ENCODE measurements at regions not wholly inside any gene's neighbourhood (a gene's known extent, or its start where the extent isn't known, plus 50 kb on each side); places are given as distances from the start of the nearest gene placed in this dataset.
A peak's percentile ranks its signal among the peaks of the same experiment; 100 is the strongest.

DNA sequence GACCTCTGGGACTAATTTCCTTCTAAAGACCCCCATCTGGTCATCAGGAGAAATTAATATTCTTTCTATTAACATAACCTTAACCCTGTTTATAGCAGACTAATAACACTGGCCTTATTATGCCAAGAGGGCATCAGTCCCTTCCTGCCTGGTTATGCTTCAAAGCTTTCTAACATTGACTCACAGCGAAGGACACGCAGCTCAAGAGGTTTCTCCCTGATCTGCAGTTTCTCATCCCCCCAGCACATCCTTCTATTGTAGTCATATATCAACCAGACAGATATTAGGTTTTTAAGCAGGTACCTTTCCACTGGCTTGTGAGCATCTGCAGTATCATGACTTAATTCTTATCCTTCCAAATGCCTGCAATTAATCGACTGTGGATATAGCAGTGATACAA, 100.0 kb upstream of the CXCR4 start:
- no peak for DNase-seq (ENCODE audit: low read depth in 2 of 2)

DNA sequence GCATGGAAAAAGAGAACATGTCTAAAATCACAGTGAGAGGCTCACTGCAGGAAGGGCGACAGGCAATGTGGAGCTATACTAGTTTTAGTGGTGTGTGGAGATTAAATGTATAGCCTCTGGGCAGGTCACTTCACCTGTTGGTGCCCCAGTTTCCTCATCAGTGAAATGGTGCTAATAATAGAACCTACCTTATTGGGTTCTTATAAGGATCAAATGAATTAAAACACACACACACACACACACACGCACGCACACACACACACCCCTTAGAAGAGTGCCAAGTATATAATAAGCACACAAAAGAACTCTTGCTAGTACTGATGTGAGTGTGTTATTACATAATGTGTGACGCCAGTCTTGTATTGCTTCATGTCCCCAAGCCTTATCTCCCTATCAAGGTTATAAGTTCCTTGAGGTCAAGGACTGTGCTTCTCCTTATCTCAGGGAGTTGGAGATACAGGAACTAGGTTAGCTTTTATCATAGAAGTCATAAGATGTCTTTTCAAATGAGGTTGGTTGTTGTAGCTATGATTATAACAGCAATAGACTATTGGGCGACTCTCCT, 98.0 kb upstream of the CXCR4 start:
- no peak for DNase-seq (ENCODE audit: low read depth in 2 of 2)

DNA sequence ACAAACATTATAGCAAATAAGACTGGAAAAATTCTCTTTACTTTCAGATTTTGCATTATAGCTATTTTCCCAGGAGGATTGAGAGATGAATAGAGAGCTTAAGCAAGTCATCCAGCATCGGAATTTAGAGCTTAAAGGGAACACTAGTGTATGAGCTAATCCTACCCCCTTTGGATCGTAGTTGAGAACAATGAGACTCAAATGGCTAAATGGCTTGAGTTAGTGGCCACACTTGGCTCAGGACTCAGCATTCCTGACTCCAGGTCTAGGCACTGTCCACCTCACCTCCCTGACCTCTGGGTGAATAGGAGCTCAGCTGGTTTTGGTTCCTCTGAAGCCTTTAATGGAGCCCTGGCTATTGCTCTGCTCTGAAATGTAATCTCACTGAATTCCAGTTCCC, 97.5 kb upstream of the CXCR4 start:
- DNase-seq (ENCODE audit: low read depth in 2 of 2) = no peak

DNA sequence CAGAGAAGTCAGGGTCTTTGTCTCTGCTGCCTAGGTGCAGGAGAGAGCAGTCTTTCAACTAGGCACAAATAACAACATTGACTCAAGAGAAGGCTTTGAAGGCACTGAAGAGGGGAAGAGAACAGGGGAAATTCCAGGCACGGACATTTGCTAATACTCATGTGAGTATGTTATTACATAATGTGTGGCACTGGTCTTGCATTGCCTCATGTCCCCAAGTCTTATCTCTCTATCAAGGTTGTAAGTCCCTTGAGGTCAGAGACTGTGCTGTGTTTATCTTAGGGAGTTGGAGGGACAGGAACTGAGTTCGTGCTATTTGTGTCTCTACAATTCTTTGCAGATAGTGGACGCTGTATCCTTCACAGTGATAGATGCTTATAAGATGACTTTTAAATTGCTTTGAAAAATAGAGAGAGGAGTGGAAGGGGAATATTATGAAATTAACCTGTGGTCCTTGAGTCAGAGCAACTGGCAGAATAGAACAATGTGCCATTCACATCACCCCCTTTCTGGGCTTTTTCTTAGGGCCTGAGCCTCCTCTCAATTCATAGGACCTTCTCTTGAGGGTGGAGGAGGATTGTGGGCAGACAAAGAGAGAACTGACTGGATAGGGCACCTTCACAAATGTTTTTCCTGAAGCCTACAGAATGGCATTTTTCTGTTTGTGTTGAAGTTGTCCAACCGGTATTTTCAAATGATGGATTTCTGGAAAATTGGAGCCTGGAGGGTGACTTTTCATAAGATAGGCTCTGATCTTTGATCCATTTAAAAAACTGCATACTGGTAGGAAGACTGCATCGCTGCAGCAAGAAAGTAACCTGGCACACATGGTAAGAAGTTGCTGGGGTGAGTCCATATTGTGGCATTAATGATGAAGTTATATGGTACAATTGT, 96.6 kb upstream of the CXCR4 start:
- no peak for DNase-seq (ENCODE audit: low read depth in 2 of 2)

DNA sequence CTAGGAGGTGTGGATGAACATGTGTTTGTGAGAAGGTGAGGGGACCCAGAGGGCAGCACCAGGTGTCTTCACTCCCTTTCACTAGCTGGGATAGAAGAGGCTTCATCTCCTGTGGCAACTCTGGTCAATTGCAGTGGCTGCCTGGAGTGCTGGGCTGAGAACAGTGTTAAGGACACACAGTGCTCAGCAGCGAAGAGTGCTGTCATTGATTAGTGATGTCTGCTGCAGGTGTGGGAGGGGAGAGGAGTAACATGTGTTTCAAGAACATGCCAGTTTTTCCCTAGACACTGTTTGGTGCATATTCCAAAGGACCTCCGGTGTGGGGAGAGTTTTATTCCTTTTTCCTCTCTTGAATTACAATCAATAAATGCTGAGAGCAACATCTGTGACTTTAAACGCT, 95.9 kb upstream of the CXCR4 start:
- no peak for DNase-seq (ENCODE audit: low read depth in 2 of 2)

DNA sequence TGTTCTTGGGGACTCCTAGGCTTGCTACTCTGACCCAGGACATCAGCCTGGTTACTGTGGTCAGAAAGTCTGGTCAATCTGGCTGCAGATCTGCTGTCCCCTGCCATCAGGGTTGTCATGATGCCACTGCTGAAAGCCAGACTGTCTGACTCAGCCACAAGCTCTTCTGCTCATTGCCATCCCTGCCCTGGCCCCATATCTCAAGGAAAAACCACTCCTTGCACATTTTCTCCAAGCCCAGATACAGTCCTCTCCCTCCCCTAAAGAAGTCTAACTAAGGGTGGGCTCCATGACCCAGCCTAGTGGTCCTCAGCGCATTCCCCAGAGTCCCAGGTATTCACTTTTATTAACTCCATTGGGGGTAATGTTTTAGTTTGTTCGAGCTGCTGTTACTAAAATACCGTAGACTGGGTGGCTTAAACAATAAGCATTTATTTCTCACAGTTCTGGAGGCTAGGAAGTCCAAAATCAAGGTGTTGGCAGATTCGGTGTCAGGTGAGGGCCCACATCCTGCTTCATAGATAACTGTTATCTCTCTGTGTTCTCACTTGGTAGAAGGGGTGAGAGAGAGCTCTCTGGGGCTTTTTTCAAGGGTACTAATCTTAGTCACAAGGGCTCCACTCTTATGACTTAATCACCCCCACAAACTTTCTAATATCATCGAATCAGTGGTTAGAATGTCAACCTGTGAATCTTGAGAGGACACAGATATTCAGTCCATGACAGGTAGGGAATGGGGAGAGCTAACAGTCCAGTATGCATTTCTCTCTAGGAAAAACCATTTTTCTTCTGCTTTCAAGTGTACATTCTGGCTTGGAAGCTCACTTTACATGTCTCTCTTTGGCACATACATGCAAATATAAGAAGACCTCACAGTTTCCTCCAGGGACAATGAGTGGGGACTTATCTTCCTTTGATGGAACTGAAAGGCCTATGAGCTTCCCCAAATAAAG, 94.8 kb upstream of the CXCR4 start:
- DNase-seq (ENCODE audit: low read depth in 2 of 2) = no peak

DNA sequence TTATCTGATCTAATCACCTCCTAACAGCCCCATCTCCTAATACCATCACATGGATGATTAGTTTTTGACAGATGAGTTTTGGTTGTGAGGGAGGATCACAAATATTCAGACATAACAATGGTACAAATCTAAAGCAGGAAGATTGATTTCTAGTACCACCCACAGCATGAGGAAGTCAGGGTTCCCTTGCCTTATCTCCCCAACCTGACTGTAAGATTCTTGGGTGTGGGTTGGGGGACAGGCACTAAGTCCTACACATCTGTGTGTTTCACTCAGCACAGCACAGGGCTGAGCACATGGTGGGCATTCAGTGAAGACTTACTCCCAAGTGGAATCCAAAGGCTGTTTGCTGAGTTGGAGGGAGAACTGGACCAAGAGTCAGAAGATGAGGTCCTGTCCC, 93.8 kb upstream of the CXCR4 start:
- no peak for DNase-seq (ENCODE audit: low read depth in 2 of 2)

DNA sequence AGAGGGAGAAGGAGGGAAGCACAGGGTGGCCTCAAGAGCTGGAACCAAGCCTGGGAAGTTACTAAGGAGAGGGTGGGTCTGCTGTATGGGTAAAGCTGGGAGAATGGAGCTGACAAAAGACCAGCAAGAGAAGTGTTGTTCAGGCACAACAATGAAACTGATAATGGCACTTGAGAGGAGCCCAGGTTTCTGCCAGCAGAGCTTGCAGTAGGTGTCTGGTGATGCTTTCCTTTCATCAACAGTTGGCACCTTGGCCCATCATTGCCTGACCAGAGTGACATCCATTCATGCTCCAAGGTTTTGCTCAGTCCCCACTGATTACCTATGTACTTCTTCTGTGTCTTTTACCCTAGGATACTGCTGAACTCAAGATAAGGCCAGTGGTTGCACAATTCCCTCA, 92.9 kb upstream of the CXCR4 start:
- DNase-seq (ENCODE audit: low read depth in 2 of 2) = no peak

DNA sequence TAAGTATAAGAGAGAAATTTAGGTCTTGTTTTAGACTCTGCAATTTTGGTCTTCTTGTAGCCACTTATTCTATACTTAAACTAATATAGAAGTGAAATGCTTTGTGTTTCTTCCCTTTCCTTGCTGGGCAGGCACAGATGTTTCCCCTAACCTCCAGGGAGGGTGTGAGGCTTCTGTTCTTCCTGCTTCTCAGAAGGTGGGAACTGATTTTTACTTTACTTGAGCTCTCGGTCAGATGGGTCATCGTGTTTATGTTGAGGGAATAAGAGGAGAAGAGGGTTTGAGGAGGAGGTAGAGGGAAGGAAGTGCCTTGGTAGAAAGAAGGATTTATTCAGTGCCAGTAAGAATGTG, 92.5 kb upstream of the CXCR4 start:
- DNase-seq (ENCODE audit: low read depth in 2 of 2) = no peak

DNA sequence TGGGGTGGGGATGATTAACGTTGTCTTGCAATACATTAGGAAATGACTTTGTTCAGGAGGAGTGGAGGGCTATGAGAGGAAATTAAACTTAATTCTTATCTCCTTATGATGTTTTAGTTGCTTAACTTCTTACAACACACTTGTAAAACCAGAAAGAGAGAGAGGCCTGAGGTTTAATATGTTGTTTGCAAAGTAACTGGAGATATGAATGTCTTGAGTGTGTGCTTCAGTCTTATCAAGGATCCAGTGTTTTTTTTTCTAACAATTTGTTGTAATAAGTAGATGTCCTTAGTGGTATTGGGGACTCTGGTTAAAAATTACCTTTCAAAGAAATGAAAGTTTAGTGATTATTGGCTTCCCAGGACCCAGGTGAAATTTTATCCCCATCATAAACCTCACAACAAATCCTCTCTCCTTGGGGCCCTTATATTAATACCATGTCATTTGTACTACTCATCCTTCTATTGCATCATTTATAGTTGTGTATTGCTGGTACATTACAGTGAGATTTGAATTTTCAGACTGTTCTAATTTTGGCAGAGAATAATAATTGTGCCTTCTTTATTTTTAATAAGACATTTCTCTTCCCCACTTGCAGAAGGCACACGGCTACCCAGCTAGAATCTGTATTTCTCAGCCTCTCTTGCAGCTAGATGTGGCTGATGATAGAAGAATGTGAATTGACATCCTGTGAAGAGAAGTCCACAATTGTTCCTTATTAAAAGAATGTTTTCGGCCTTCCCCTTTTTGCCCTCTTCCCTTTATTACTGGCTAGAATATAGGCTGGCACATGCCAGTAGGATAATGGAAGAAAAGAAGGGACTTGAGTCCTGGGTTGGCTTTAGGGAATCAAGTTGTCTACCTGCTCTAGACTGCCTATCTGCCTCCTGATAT, 91.9 kb upstream of the CXCR4 start:
- no peak for DNase-seq (ENCODE audit: low read depth in 2 of 2)

DNA sequence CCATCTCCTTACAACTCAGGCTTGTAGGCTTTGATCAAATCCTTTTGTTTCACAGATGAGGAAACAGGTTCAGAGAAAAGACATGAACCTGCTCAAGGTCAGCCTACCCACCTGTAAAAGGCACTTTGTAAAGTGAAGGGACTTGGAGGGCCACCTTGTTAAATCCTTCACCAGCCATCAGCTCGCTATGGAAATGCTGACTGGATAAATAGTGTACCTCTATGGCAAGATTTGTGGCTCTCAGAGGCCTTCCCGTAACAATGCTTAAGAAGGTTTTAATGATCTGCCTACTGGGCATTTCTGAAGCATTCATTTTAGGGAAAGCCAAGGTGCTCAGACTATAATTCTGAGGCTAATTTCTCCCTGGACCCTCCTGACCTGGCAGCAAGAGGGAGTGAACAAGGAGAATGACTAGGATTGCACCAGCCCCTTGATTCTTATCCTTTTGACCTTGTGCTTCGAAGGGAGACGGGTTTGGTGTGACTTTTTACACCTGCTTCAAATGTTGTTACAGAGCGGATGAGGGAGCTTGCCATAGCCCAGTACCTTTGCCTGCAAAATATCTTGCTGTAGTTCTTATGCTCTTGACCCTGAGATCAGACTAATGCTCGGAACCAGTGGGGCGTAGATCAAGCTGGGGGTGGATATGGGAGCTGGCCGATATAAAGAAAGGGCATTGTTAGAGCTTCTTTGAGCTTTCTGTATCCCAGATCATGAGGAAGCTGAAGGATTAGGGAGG, 90.9 kb upstream of the CXCR4 start:
- no peak for DNase-seq (ENCODE audit: low read depth in 2 of 2)

DNA sequence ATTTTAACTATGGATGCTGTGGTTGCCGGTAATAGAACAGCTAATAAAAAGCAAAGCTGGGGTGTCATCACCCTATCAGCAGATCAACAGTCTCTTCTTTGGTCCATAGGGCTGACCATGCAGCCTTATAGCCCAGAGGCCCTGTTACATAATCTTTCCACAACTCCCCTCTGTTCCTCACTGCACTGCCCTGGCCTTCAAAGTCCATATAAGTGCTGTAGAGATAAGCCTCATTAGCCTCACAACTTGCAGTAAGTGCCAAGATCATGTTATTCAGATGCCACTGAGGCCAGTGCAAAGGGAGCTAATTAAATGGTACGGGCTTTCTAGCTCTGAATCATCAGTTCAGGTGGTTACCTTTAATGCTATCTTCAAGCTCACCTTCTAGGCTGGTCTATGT, 89.7 kb upstream of the CXCR4 start:
- no peak for DNase-seq (ENCODE audit: low read depth in 2 of 2)

DNA sequence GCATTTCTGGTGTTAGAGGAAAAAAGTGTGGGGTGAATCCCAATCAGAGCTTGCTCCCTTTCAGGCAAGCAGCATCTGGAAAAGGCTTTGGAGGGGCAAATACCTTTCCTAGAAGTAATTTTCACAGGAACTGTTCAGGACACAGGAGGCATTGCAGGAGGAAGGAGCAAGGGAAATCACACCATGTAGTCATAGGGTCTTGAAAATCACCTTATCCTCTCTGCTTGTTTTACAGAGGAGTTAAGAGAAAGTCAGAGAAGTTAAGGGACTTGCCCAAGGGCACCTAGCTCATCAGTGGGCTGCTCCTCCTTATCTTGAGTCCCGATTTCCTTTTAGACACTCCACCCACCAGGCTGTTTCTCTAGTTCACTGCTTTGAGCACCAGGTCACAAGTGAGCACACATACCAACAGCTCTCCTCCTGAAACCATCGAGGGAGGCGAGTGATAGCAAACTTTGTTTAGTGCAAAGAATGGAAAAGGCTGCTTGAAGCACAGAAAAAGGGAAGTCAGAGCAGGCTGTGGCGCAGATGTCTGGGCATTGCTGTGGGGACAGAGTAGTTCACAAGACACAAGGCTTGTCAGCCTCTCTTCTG, 89.2 kb upstream of the CXCR4 start:
- DNase-seq (ENCODE audit: low read depth in 2 of 2) = no peak

DNA sequence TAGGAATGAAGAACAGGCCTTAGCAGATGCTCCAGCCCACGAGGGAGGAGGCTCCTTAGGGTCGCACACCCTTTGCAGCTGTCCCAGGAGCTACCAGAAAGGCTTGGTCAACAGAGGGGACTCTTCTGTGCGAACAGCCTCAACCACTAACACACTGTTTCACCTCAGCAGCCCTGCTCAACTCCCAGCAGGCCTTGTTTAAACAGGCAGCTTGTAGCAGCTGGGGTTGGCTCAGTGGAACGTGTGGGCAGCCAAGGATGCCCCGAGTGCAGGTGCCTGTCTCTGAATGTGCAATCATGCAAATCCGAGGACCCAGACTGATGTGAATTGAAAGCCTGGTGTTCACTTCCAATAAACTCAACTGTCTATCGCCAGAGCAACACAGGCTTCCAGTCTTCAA, 88.7 kb upstream of the CXCR4 start:
- DNase-seq (ENCODE audit: low read depth in 2 of 2) = peak; percentile 30 to 46

DNA sequence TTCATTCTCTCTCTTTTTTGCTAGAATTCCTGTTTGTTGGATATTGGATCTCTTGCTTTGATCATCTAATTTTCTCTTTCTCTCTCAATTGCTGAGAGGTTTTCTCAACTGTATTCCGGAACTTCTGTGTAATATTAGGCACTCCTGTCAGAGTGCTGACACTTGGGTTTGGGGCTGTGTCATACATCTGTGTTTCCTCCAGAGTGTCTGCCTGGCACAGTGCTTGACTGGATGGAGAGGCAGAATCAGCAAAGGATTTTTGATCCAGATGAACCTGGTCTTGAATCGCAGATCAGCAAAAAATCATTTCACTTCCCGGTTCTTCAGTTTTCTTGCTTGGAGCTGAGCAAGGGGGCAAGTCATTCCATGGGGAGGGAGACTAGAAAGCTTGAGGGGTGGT, 87.7 kb upstream of the CXCR4 start:
- no peak for DNase-seq (ENCODE audit: low read depth in 2 of 2)

DNA sequence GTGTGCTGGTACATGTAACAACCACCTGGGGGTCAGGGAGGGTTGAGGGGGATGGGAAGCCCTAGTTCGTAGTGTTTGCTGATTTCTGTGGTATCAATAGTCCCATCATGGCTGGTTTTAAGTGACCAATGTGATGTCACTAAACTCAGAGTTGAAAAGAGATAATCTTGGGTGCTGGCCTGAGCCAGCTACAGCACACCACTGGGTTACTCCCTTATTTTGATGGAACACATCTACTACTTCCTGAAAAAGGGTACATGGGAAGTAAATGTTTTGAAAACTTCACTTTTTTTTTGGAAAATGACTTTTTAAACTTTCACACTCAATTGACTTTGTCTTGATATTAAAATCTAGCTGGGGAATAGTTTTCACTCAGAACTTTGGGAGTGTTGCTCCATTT, 87.0 kb upstream of the CXCR4 start:
- no peak for DNase-seq (ENCODE audit: low read depth in 2 of 2)

DNA sequence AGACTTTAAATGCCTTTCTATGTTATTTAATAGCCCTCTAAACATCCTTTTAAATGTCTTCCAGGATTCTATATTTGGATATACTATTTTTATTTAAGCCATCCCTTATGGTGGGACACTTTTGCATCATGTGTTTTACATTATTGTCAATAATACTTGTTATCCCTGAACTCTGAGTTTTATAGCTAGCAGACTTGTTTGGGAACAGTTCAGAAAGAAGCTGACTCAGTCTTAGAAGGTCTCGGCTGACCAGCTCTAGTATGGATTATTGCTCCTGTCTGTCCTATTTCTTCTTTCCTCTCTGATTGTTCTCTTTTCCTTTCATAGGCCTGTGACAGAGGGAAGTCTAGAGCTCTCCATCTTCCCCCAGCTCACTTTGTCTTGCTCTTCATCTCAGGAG, 77.3 kb upstream of the CXCR4 start:
- DNase-seq (ENCODE audit: low read depth in 2 of 2) = no peak

DNA sequence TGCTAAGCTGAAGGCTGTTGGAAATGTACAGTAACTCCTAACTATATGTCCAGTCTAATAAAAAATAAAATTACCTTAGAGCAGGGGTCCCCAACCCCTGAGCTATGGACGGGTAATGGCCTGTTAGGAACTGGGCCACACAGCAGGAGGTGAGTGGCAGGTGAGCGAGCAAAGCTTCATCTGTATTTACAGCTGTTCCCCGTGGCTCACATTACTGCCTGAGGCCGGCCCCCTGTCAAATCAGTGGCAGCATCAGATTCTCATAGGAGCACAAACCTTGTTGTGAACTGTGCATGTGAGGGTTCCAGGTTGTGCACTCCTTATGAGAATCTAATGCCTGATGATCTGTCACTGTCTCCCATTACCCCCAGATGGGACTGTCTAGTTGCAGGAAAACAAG, 73.1 kb upstream of the CXCR4 start:
- no peak for DNase-seq (ENCODE audit: low read depth in 2 of 2)

DNA sequence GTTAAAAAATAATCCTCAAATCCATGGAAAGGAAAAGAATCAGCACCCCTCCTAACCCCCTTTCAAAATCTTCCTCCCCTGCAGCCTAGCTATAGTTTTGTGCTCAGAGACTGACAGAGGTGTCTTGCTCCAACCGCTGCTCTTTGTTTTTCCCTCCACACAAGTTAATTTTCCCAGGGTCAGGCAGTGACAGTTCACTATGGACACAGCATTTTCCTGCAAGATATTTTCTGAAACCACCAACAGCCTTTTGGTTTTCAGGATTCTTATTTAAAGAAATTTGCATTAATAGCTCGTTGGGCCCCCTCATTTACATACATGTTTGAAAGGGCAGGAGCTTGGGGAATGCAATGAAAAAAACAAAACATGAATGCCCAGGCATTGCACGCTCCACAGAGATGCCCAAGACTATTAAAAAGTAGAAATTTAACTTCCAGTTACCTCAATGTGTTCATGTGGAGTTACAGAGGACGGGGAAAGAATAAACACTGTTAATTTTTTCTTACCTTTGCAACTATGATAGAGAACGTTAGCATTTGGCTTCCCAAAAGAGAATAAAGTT, 71.4 kb upstream of the CXCR4 start:
- DNase-seq (ENCODE audit: low read depth in 2 of 2) = no peak

DNA sequence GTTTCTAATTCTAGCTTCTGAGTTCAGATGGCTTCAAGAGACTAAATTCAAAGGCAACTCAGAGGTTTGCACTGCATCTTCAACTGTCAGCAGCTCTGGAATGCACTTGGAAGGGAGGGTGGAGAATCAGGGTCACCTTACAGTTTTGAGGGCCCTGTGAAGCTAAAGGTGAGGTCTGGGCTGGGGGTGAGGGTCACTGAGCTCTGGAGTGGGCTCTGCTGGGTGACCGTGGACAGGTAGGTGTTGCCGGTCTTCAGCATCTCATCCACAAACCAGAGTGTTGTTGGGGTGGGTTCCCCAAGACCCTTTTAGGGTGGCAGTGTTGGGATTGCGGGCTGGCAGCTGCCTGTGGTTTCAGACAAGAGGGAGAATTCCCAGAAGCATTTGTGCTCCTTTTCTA, 70.1 kb upstream of the CXCR4 start:
- DNase-seq (ENCODE audit: low read depth in 2 of 2) = no peak
